ENCODE measurements at regions not wholly inside any gene's neighbourhood (a gene's known extent, or its start where the extent isn't known, plus 50 kb on each side); places are given as distances from the start of the nearest gene placed in this dataset.

GRCh38 chr2:155389224-155389623, 690.7 kb downstream of the KCNJ3 start:
- Histone ChIP-seq H3K9me2 (ENCODE audit: insufficient read depth) (no peaks in the 10 kb centered on the region), H3K4me1 (ENCODE audit: insufficient read depth) (no peaks in the 10 kb centered on the region), H3F3A (replicated peaks; ENCODE audit: low read depth) (no peaks in the 10 kb centered on the region), H2AFZ (no peak overlapping the region; the same call in 1 of the 2 replicates), H4K20me1 (replicated peaks; ENCODE audit: insufficient read depth) (no peaks in the 10 kb centered on the region), H3K4me2 (no peak overlapping the region), H3K36me3 (ENCODE audit: insufficient read depth) (no peaks in the 10 kb centered on the region), H3K27ac (ENCODE audit: low read depth) (no peak overlapping the region), H3K27me3 (ENCODE audit: insufficient read depth) (no peaks in the 10 kb centered on the region), H3K4me3 (no peak overlapping the region), H3K79me2 (replicated peaks; ENCODE audit: insufficient read depth) (no peaks in the 10 kb centered on the region)
- H3K27me3 Mint-ChIP-seq (ENCODE audit: insufficient read depth, low read depth, poor library complexity), result no peaks in the 10 kb centered on the region
- TF ChIP-seq ZNF462 (CRISPR knock-in tag; IDR thresholded peaks at IDR 0.05), result no peak
- no peak for TF ChIP-seq EZH2 (IDR thresholded peaks at IDR 0.05; ENCODE audit: low read depth, unreplicated experiment)
- no peak for TF ChIP-seq EZH2phosphoT487 (IDR thresholded peaks at IDR 0.05; ENCODE audit: unreplicated experiment)
- no peak for TF ChIP-seq CTCF (conservative IDR thresholded peaks at IDR 0.05; ENCODE audit: low read depth in 2 of 2)
- no peak for TF ChIP-seq ETS1 (IDR thresholded peaks at IDR 0.05)
- TF ChIP-seq CREB1 (CRISPR knock-in tag; IDR thresholded peaks at IDR 0.05; ENCODE audit: low read depth), result no peak
- no peak for TF ChIP-seq ZNF331 (CRISPR knock-in tag; IDR thresholded peaks at IDR 0.05; ENCODE audit: low read depth)
- no peak for TF ChIP-seq REST (IDR thresholded peaks at IDR 0.05; ENCODE audit: unreplicated experiment)
- TF ChIP-seq STAT1 (IDR thresholded peaks at IDR 0.05; ENCODE audit: unreplicated experiment), result no peak
- no peak for TF ChIP-seq ZNF114 (CRISPR knock-in tag; IDR thresholded peaks at IDR 0.05)
- no peak for TF ChIP-seq POLR2AphosphoS5 (IDR thresholded peaks at IDR 0.05; ENCODE audit: low read depth)
- TF ChIP-seq NANOG (IDR thresholded peaks at IDR 0.05; ENCODE audit: borderline replicate concordance), result no peak
- no peak overlapping the region for H3K27ac Mint-ChIP-seq
- peak; percentile 57; the same call in 2 of the 3 replicates for ATAC-seq
- H3K9me3 Mint-ChIP-seq, result no peaks in the 10 kb centered on the region
- no peaks in the 10 kb centered on the region for H3K36me3 Mint-ChIP-seq (ENCODE audit: low read depth)
- H3K4me3 Mint-ChIP-seq, result no peak overlapping the region
- no peak for DNase-seq (ENCODE audit: low spot score)
- peaks cover 2% of the 10 kb centered on the region; the same call in 1 of the 3 replicates for H3K4me1 Mint-ChIP-seq

All from GM23338 (cell line).